ENCODE measurements at regions not wholly inside any gene's neighbourhood (a gene's known extent, or its start where the extent isn't known, plus 50 kb on each side); places are given as distances from the start of the nearest gene placed in this dataset.

DNA sequence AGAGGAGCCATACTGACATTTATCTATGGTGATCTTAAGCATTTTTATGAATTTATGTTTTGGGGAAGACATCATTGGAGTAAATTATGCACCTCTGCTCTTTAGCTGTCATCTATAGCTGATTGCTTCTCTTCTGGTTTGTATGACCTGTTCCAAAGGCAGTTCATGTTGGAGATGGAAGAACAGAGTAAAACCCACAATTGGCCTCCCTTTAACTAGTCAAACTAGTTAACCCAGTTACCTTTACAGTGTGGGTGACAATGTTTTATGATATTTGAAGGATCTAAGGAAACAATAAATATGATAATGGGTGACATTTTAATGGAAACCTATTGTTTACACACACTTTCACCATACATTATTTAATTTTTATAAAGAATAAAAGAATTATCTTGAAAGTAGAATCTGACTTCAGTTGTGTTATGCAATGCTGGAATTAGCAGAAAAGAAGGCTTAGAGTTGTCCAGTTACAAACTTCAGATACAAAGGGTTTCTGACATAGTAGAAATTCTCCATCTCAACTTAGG is 263.5 kb downstream of the NFKBIZ start:
- TF ChIP-seq EGR1 (IDR thresholded peaks at IDR 0.05; ENCODE audit: low read depth) (no peak), TCF7L2 (IDR thresholded peaks at IDR 0.05; ENCODE audit: borderline replicate concordance, extremely low read depth, insufficient read depth, insufficient read length) (no peak), EZH2phosphoT487 (IDR thresholded peaks at IDR 0.05; ENCODE audit: borderline replicate concordance) (no peak), POLR2AphosphoS5 (IDR thresholded peaks at IDR 0.05; ENCODE audit: low read depth, low read length) (no peak), POLR2A (IDR thresholded peaks at IDR 0.05; ENCODE audit: borderline replicate concordance, extremely low read depth, insufficient read depth, insufficient read length) (no peak), YY1 (IDR thresholded peaks at IDR 0.05; ENCODE audit: extremely low read depth, insufficient replicate concordance, low read depth, low read length) (no peak), RAD21 (IDR thresholded peaks at IDR 0.05; ENCODE audit: low read depth) (no peak)
- TF ChIP-seq, protein P1, sequence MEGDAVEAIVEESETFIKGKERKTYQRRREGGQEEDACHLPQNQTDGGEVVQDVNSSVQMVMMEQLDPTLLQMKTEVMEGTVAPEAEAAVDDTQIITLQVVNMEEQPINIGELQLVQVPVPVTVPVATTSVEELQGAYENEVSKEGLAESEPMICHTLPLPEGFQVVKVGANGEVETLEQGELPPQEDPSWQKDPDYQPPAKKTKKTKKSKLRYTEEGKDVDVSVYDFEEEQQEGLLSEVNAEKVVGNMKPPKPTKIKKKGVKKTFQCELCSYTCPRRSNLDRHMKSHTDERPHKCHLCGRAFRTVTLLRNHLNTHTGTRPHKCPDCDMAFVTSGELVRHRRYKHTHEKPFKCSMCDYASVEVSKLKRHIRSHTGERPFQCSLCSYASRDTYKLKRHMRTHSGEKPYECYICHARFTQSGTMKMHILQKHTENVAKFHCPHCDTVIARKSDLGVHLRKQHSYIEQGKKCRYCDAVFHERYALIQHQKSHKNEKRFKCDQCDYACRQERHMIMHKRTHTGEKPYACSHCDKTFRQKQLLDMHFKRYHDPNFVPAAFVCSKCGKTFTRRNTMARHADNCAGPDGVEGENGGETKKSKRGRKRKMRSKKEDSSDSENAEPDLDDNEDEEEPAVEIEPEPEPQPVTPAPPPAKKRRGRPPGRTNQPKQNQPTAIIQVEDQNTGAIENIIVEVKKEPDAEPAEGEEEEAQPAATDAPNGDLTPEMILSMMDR (IDR thresholded peaks at IDR 0.05 in 2 of 3, conservative IDR thresholded peaks at IDR 0.05 in 1 of 3; ENCODE audit: borderline replicate concordance in 1 of 3, insufficient read depth in 1 of 3, low read depth in 2 of 3, low read length in 2 of 3), result no peak
- TF ChIP-seq, protein P2, sequence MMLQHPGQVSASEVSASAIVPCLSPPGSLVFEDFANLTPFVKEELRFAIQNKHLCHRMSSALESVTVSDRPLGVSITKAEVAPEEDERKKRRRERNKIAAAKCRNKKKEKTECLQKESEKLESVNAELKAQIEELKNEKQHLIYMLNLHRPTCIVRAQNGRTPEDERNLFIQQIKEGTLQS (IDR thresholded peaks at IDR 0.05), result no peak

Data from HCT116 (cell line).